ENCODE measurements at regions not wholly inside any gene's neighbourhood (a gene's known extent, or its start where the extent isn't known, plus 50 kb on each side); places are given as distances from the start of the nearest gene placed in this dataset.

GRCh38 chr1:2909797-2910196 lies 108.3 kb upstream of the TTC34 start:
- H3K36me3 ChIP-seq, result no peaks in the 10 kb centered on the region
- no peaks in the 10 kb centered on the region for H3K9me3 ChIP-seq
- DNase-seq (ENCODE audit: low spot score in 2 of 2), result no peak
- H3K4me3 ChIP-seq, result no peak overlapping the region
- intact Hi-C loops (cut with DNase I), result no loop called here
- no peak overlapping the region for H3K27ac ChIP-seq
- no peak for TF ChIP-seq CTCF (IDR thresholded peaks at IDR 0.05)
- no peaks in the 10 kb centered on the region for H3K27me3 ChIP-seq
- no peaks in the 10 kb centered on the region for H3K4me1 ChIP-seq

- no peak for TF ChIP-seq CTCF (IDR thresholded peaks at IDR 0.05)
- intact Hi-C loops (cut with DNase I), result no loop called here
Measured at GRCh38 chr1:2910211-2910610, 108.7 kb upstream of the TTC34 start.

GRCh38 chr1:2911421-2912178 lies 109.7 kb upstream of the ACTRT2 start:
- no peak for DNase-seq (ENCODE audit: low spot score in 2 of 2)
- Histone ChIP-seq H3K9me3 (no peaks in the 10 kb centered on the region), H3K27me3 (no peaks in the 10 kb centered on the region), H3K36me3 (no peaks in the 10 kb centered on the region), H3K27ac (no peak overlapping the region), H3K4me3 (no peak overlapping the region), H3K4me1 (no peaks in the 10 kb centered on the region)
- no peak for TF ChIP-seq CTCF (IDR thresholded peaks at IDR 0.05)
- intact Hi-C loops (cut with DNase I), result no loop called here

More at GRCh38 chr1:2910211-2910610, 108.7 kb upstream of the TTC34 start:
- Histone ChIP-seq H3K27ac (no peak overlapping the region), H3K9me3 (no peaks in the 10 kb centered on the region), H3K36me3 (no peaks in the 10 kb centered on the region), H3K4me1 (no peaks in the 10 kb centered on the region), H3K4me3 (no peak overlapping the region), H3K27me3 (no peaks in the 10 kb centered on the region)
- no peak for DNase-seq (ENCODE audit: low spot score in 2 of 2)

- Histone ChIP-seq H3K4me1 (no peaks in the 10 kb centered on the region), H3K27ac (no peak overlapping the region), H3K36me3 (no peaks in the 10 kb centered on the region), H3K4me3 (no peak overlapping the region), H3K9me3 (no peaks in the 10 kb centered on the region), H3K27me3 (no peaks in the 10 kb centered on the region)
- no peak for TF ChIP-seq CTCF (IDR thresholded peaks at IDR 0.05)
- intact Hi-C loops (cut with DNase I), result no loop called here
- no peak for DNase-seq (ENCODE audit: low spot score in 2 of 2)
Measured at GRCh38 chr1:2912424-2913061, 108.7 kb upstream of the ACTRT2 start.

- intact Hi-C loops (cut with DNase I), result no loop called here
- H3K36me3 ChIP-seq, result no peaks in the 10 kb centered on the region
- TF ChIP-seq CTCF (IDR thresholded peaks at IDR 0.05), result no peak
- no peak overlapping the region for H3K27ac ChIP-seq
- H3K4me1 ChIP-seq, result no peaks in the 10 kb centered on the region
- no peaks in the 10 kb centered on the region for H3K9me3 ChIP-seq
- no peak overlapping the region for H3K4me3 ChIP-seq
- no peaks in the 10 kb centered on the region for H3K27me3 ChIP-seq
- DNase-seq (ENCODE audit: low spot score in 2 of 2), result no peak
Measured at GRCh38 chr1:2913091-2913490, 108.2 kb upstream of the ACTRT2 start.
